Calu3 (cell line): ENCODE measurements at regions not wholly inside any gene's neighbourhood (a gene's known extent, or its start where the extent isn't known, plus 50 kb on each side); places are given as distances from the start of the nearest gene placed in this dataset.

Source experiments
- BruUV-seq: library from RNA; stranded (reverse); fragments of 400-500 nt; replicated peaks from 2 replicates; lab custom pipeline; 2021; lab: Mats Ljungman, UMichigan
- CTCF ChIA-PET: fragments of 300-600 bp; sonication (Branson Sonifier 250); formaldehyde crosslinking; loops from one replicate; lab custom pipeline; 2022; ENCODE audit warnings: antibody characterized with exemption; lab: Charles Lee
- DNase-seq: peaks from one replicate; pipeline ENCODE4 v3.0.0; 2022
- H3K27ac Mint-ChIP-seq: one replicate; pipeline ENCODE4 v1.8.0; 2022; ENCODE audit warnings: mixed read lengths; ENCODE audit not compliant: unreplicated experiment
- H3K27me3 Mint-ChIP-seq: one replicate; pipeline ENCODE4 v1.8.0; 2022; ENCODE audit warnings: mixed read lengths; ENCODE audit not compliant: unreplicated experiment
- H3K36me3 Mint-ChIP-seq: one replicate; pipeline ENCODE4 v1.8.0; 2022; ENCODE audit warnings: mild to moderate bottlenecking, moderate library complexity, mixed read lengths; ENCODE audit not compliant: insufficient read depth, unreplicated experiment
- H3K4me1 Mint-ChIP-seq: one replicate; pipeline ENCODE4 v1.8.0; 2022; ENCODE audit warnings: mild to moderate bottlenecking, low read depth, mixed read lengths; ENCODE audit not compliant: unreplicated experiment
- H3K4me3 Mint-ChIP-seq: one replicate; pipeline ENCODE4 v1.8.0; 2022; ENCODE audit warnings: mild to moderate bottlenecking, low read depth, moderate library complexity, mixed read lengths; ENCODE audit not compliant: unreplicated experiment
- H3K9me3 Mint-ChIP-seq: one replicate; pipeline ENCODE4 v1.8.0; 2022; ENCODE audit warnings: low read depth, mixed read lengths; ENCODE audit not compliant: unreplicated experiment
- CTCF ChIP-seq: fragments of 200-600 bp; IDR thresholded peaks from one replicate; pipeline ENCODE4 v1.8.0; 2022; ENCODE audit warnings: antibody characterized with exemption; ENCODE audit not compliant: unreplicated experiment
- intact Hi-C: fragments of 100-400 bp; cut with micrococcal nuclease; formaldehyde crosslinking; loops from one replicate; pipeline ENCODE4 v1.10.0; 2022; ENCODE audit not compliant: unreplicated experiment

- Mint-ChIP-seq H3K4me3 (peak overlapping the region; percentile 17), H3K9me3 (no peaks in the 10 kb centered on the region), H3K4me1 (peaks cover 23% of the 10 kb centered on the region), H3K27me3 (no peaks in the 10 kb centered on the region), H3K27ac (no peak overlapping the region), H3K36me3 (no peaks in the 10 kb centered on the region)
- CTCF ChIA-PET: interaction anchor here (0.8 to 2.3 kb wide), 5 partner anchors 62 to 253 kb away, joined by 3 to 9 read pairs (median 4); partner anchors contain the start of gene TRUB1
- peak; percentile 77 for DNase-seq
- BruUV-seq: no TSS peak
- intact Hi-C loops: loop anchor here (1.0 to 10.0 kb wide), 2 partner anchors 218 to 253 kb away; partner anchors contain the start of gene ATRNL1
- TF ChIP-seq CTCF: peak; percentile 47
Observed at GRCh38 chr10:114876602-114877300, 55.2 kb downstream of the FHIP2A start.

- Mint-ChIP-seq H3K27ac (no peak overlapping the region), H3K9me3 (no peaks in the 10 kb centered on the region), H3K27me3 (no peaks in the 10 kb centered on the region), H3K4me1 (peaks cover 27% of the 10 kb centered on the region), H3K4me3 (no peak overlapping the region), H3K36me3 (peaks cover 4% of the 10 kb centered on the region)
- TF ChIP-seq CTCF: no peak
- DNase-seq: no peak
- intact Hi-C loops: loop anchor here (1.0 to 10.0 kb wide), 2 partner anchors 218 to 252 kb away; partner anchors contain the start of gene ATRNL1
- CTCF ChIA-PET: interaction anchor here (0.8 to 2.3 kb wide), 5 partner anchors 61 to 253 kb away, joined by 3 to 9 read pairs (median 4); partner anchors contain the start of gene TRUB1
- no TSS peak for BruUV-seq
Observed at GRCh38 chr10:114877301-114877644, 55.7 kb downstream of the FHIP2A start.

GRCh38 chr10:114879093-114879492 is 57.5 kb downstream of the FHIP2A start:
- TF ChIP-seq CTCF: no peak
- intact Hi-C loops: loop anchor here (10.0 kb wide), 1 partner anchor 216 kb away; the partner anchor contains the start of gene ATRNL1
- Mint-ChIP-seq H3K4me1 (peaks cover 44% of the 10 kb centered on the region), H3K27ac (peak overlapping the region; percentile 36), H3K9me3 (no peaks in the 10 kb centered on the region), H3K4me3 (no peak overlapping the region), H3K27me3 (no peaks in the 10 kb centered on the region), H3K36me3 (peaks cover 6% of the 10 kb centered on the region)
- no TSS peak for BruUV-seq
- CTCF ChIA-PET: interaction anchor here (1.0 kb wide), 1 partner anchor 60 kb away, joined by 4 read pairs; no protein-coding TSS in a partner anchor
- DNase-seq: no peak

- DNase-seq: peak; percentile 49
- intact Hi-C loops: loop anchor here (2.0 to 10.0 kb wide), 2 partner anchors 39 to 215 kb away; partner anchors contain the start of gene ATRNL1
- Mint-ChIP-seq H3K36me3 (peaks cover 6% of the 10 kb centered on the region), H3K9me3 (no peaks in the 10 kb centered on the region), H3K4me3 (no peak overlapping the region), H3K27me3 (no peaks in the 10 kb centered on the region), H3K27ac (peak overlapping the region; percentile 36), H3K4me1 (peaks cover 44% of the 10 kb centered on the region)
- TF ChIP-seq CTCF: no peak
- no TSS peak for BruUV-seq
- CTCF ChIA-PET: interaction anchor here (1.0 to 1.8 kb wide), 2 partner anchors 32 to 60 kb away, joined by 4 read pairs; no protein-coding TSS in a partner anchor
Observed at GRCh38 chr10:114879541-114880158, 58.1 kb downstream of the FHIP2A start.
